Daoy (cell line): ENCODE measurements at regions not wholly inside any gene's neighbourhood (a gene's known extent, or its start where the extent isn't known, plus 50 kb on each side); places are given as distances from the start of the nearest gene placed in this dataset.
"Not testable (repeated sequence)": the region's sequence is repeated elsewhere in the genome, so short reads cannot be mapped to it uniquely, and the experiment has no call there.

Source experiments
- DNase-seq: peaks from one replicate; pipeline ENCODE4 v3.0.0-alpha.2; 2015; ENCODE audit warnings: low read depth

- DNase-seq = no peak
Measured at GRCh38 chr2:84373391-84373790, 85.7 kb downstream of the SUCLG1 start.

- DNase-seq = no peak
Measured at GRCh38 chr2:84362541-84362940, 96.5 kb downstream of the SUCLG1 start.

- no peak for DNase-seq
Measured at GRCh38 chr2:84338069-84338468, 121.0 kb downstream of the SUCLG1 start.

GRCh38 chr2:84327645-84328249 is 131.3 kb downstream of the SUCLG1 start:
- DNase-seq = no peak

GRCh38 chr2:84326831-84327432 is 132.1 kb downstream of the SUCLG1 start:
- DNase-seq = no peak

DNA sequence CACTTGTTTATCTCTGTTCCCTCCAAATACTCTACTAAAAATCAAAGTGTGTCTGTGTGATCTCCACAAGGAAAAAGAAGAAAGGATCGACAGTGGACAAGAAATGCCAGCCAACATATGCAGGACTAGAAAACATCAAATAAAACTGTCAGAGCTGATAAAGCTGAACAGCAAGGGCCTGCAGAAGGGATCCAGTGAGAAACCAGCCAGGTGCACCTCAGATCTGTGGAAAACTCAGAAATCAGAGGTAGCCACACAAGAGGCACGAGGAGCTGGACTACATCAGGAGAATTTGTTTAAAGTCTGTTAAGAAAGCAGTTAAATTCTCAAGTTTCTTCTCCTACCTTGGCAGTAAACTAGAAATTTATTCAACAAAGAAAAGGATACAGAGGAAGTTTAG is 135.2 kb downstream of the SUCLG1 start:
- DNase-seq = no peak

- DNase-seq = no peak
Measured at GRCh38 chr2:84320940-84321339, 138.1 kb downstream of the SUCLG1 start.

DNA sequence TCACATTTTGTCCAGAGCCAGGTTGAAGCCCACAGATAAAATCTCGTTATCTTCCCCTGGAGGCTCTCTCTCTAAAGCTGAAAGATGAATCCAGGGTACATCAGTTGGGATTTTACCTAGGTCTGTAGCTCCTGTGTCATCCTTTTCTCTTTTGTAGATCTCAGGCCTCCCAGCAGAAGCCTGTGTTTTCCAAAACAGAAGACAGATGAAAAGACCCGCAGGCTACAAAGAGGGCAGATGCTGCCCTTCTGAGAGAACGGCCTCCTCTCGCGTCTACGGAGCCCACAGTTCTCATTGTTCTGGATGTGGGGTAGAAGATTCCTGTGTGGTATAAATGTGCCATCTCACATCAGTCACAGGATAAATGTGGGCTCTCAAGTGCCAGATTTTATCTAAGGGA is 139.5 kb downstream of the SUCLG1 start:
- no peak for DNase-seq

GRCh38 chr2:84317135-84317534 is 141.9 kb downstream of the SUCLG1 start:
- no peak for DNase-seq

DNA sequence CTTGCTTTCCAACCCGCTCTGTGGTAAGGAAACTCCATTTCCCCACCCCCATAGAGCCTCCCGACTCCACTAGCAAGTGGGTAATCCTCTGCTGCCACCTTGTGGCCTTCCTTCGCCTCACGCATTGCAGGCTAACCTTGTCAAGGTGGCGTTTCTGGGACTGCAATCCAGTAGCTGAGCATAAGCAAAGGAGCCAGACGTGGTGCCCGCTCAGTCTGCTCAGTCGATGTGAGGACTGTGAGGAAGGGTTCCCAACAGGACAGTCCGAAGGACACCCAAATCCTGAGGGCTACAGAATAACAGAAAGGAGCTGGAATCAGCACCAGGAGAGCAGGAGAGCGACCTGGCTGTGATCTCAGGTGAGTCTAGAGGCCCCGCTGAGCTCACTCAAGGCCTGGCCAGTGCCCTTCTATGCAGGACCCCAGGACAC is 144.2 kb downstream of the SUCLG1 start:
- peak; percentile 19 for DNase-seq

- DNase-seq = no peak
Measured at GRCh38 chr2:84314250-84314649, 144.8 kb downstream of the SUCLG1 start.

DNA sequence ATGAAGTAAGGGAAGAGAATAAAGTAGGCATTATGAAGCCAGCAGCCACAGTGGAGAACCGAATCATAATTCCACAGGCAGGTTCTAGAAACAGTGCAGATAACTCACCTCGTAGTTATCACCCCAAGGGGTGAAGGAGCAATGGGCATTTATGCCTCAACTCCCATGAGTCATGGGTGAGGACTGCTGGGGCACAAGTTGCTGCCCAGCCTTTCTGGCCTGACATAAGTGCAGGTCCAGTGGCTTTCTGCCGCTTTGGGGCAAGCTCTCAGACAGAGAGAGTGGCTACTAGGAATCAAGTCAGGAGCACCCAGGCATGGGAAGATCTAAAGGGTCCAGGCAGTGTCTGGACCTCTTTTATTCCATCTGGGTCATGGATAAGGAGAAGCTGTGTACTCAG is 149.8 kb downstream of the SUCLG1 start:
- no peak for DNase-seq

DNA sequence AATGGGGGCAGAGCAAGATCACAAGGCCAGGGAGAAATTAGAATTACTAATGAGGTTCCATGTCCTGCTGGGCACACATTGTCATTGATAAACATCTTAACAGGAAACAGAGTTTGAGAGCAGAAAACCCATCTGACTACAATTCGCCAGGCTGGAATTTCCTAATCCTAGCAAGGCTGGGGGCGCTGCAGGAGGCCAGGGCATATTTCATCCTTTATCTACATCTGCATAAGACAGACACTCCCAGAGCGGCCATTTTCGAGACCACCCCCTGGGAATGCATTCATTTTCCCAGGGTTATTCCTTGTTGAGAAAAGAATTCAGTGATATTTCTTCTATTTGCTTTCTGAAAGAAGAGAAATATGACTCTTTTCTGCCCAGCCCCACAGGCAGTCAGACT is 152.7 kb downstream of the SUCLG1 start:
- no peak for DNase-seq

GRCh38 chr2:84302513-84303412 is 156.3 kb downstream of the SUCLG1 start:
- DNase-seq = no peak

- no peak for DNase-seq
Measured at GRCh38 chr2:84301717-84302116, 157.4 kb downstream of the SUCLG1 start.

- no peak for DNase-seq
Measured at GRCh38 chr2:84300696-84301029, 158.4 kb downstream of the SUCLG1 start.

GRCh38 chr2:84300001-84300695 is 158.9 kb downstream of the SUCLG1 start:
- not testable (repeated sequence) for DNase-seq

GRCh38 chr2:84299211-84299775 is 159.8 kb downstream of the SUCLG1 start:
- DNase-seq = no peak

- DNase-seq = no peak
Measured at GRCh38 chr2:84297155-84297554, 161.9 kb downstream of the SUCLG1 start.

- no peak for DNase-seq
Measured at GRCh38 chr2:84293791-84294380, 165.2 kb downstream of the SUCLG1 start.

DNA sequence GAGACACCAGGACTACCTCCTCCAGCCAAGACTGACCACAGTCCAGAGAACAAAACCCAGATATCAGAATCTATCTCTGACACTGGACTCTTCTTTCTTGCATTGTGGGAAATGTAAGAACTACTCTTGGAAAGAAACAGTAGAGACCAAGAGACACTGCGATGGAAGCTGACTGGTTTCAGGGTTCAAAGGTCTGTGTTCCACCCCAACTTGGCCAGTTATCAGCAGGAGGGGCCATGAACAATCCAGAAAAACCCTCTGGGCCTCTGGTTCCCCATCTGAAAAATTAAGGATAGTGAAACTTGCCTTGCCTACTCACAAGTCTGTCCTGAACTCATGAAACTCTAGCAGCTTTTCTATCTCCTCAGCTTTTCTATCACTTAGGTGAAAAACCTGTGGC is 166.5 kb downstream of the SUCLG1 start:
- no peak for DNase-seq

GRCh38 chr2:84290537-84290936 is 168.5 kb downstream of the SUCLG1 start:
- no peak for DNase-seq
